Spleen (tissue), 7 donors: ENCODE measurements at regions not wholly inside any gene's neighbourhood (a gene's known extent, or its start where the extent isn't known, plus 50 kb on each side); places are given as distances from the start of the nearest gene placed in this dataset.

Experiments used
- POLR2A ChIP-seq, 3 donors: fragments of 450-650 bp; IDR thresholded peaks; one replicate each; pipeline ENCODE4 v1.5.1; 2017; ENCODE audit warnings: antibody characterized with exemption in 3 of 3, mild to moderate bottlenecking in 1 of 3
- POLR2AphosphoS5 ChIP-seq, 3 donors: sonication (generic); formaldehyde crosslinking; IDR thresholded peaks; one replicate each; pipeline ENCODE4 v1.5.1; 2017; ENCODE audit warnings: antibody characterized with exemption in 3 of 3
- TF ChIP-seq, protein P1 (sequence below), 11 experiments: fragments of 200-600 bp in 7 of 11; fragments of 450-650 bp in 4 of 11; sonication (generic) in 4 of 11; IDR thresholded peaks in 8 of 11; conservative IDR thresholded peaks in 3 of 11; 1 replicate in 7 of 11; 2 replicates in 4 of 11; pipeline versions ENCODE4 v1.4.0 to v1.8.0; 2016 to 2021; ENCODE audit warnings: antibody characterized with exemption in 11 of 11, inconsistent platforms in 4 of 11, mild to moderate bottlenecking in 1 of 11
- donor health status: DM: no; HTN: no; CAD: no; lungs with moderate emphysema.
- donor health status: DM: no; HTN: no; CAD: no.
- donor health status: DM: no; HTN: no; CAD: no.

DNA sequence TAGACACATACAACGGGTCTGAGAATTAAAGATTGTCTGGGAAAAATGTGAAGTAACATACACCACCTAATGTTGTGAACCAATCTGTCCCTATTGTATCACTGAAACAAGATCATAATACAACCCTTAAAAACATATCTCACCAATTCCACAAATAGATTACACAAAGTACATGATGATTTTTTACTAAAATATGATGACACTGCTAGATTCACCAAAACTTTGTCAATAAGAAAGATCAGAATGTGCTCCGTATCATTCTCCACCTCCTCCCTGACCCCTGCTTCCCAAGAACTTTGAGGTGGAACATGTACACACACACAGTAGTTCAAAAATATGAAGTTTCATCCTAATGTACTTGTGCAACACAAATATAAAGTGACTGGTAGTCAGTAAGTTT is 862.0 kb downstream of the PCDH18 start:
- TF ChIP-seq, protein P1, sequence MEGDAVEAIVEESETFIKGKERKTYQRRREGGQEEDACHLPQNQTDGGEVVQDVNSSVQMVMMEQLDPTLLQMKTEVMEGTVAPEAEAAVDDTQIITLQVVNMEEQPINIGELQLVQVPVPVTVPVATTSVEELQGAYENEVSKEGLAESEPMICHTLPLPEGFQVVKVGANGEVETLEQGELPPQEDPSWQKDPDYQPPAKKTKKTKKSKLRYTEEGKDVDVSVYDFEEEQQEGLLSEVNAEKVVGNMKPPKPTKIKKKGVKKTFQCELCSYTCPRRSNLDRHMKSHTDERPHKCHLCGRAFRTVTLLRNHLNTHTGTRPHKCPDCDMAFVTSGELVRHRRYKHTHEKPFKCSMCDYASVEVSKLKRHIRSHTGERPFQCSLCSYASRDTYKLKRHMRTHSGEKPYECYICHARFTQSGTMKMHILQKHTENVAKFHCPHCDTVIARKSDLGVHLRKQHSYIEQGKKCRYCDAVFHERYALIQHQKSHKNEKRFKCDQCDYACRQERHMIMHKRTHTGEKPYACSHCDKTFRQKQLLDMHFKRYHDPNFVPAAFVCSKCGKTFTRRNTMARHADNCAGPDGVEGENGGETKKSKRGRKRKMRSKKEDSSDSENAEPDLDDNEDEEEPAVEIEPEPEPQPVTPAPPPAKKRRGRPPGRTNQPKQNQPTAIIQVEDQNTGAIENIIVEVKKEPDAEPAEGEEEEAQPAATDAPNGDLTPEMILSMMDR (IDR thresholded peaks at IDR 0.05 in 8 of 11, conservative IDR thresholded peaks at IDR 0.05 in 3 of 11): no peak
- no peak for TF ChIP-seq POLR2A (IDR thresholded peaks at IDR 0.05)
- no peak for TF ChIP-seq POLR2AphosphoS5 (IDR thresholded peaks at IDR 0.05)
